HEK293T (cell line): ENCODE measurements at regions not wholly inside any gene's neighbourhood (a gene's known extent, or its start where the extent isn't known, plus 50 kb on each side); places are given as distances from the start of the nearest gene placed in this dataset.

ENCODE experiments used
- CTCF ChIA-PET: fragments of 350-600 bp; formaldehyde crosslinking; extraction: SDS; loops from one replicate; lab custom pipeline; 2021; ENCODE audit warnings: antibody characterized with exemption, inconsistent platforms; lab: Yijun Ruan, JAX
- POLR2A ChIA-PET: fragments of 350-600 bp; formaldehyde crosslinking; extraction: SDS; loops from one replicate; lab custom pipeline; 2020; ENCODE audit warnings: antibody characterized with exemption, inconsistent platforms; lab: Yijun Ruan, JAX
- DNase-seq: peaks from one replicate; pipeline ENCODE4 v3.0.0; 2012; ENCODE audit warnings: mixed read lengths; ENCODE audit errors: extremely low spot score
- ARNT ChIP-seq: fragments of 450-650 bp; IDR thresholded peaks from 2 replicates; pipeline ENCODE4 v1.6.1; 2017; ENCODE audit warnings: mild to moderate bottlenecking
- BHLHE40 ChIP-seq: fragments of 450-650 bp; IDR thresholded peaks from 2 replicates; pipeline ENCODE4 v1.6.1; 2016; ENCODE audit warnings: mild to moderate bottlenecking, moderate library complexity, borderline replicate concordance
- CTBP1 ChIP-seq: fragments of 450-650 bp; IDR thresholded peaks from 2 replicates; pipeline ENCODE4 v1.6.1; 2016; ENCODE audit warnings: borderline replicate concordance
- ELF4 ChIP-seq: fragments of 450-650 bp; IDR thresholded peaks from 2 replicates; pipeline ENCODE4 v1.6.1; 2017; ENCODE audit warnings: antibody characterized with exemption
- FOXA1 ChIP-seq: fragments of 450-650 bp; IDR thresholded peaks from 2 replicates; pipeline ENCODE4 v1.6.1; 2016; ENCODE audit warnings: mild to moderate bottlenecking
- FOXK2 ChIP-seq: fragments of 450-650 bp; IDR thresholded peaks from 2 replicates; pipeline ENCODE4 v1.6.1; 2016; ENCODE audit warnings: mild to moderate bottlenecking
- FOXM1 ChIP-seq: fragments of 450-650 bp; IDR thresholded peaks from 2 replicates; pipeline ENCODE4 v1.6.1; 2017; ENCODE audit warnings: mild to moderate bottlenecking, borderline replicate concordance
- HDGF ChIP-seq: fragments of 450-650 bp; IDR thresholded peaks from 2 replicates; pipeline ENCODE4 v1.6.1; 2017; ENCODE audit warnings: antibody characterized with exemption, borderline replicate concordance
- L3MBTL2 ChIP-seq: fragments of 450-650 bp; conservative IDR thresholded peaks from 2 replicates; pipeline ENCODE4 v1.6.1; 2016; ENCODE audit warnings: mild to moderate bottlenecking
- LEF1 ChIP-seq: fragments of 450-650 bp; IDR thresholded peaks from 2 replicates; pipeline ENCODE4 v1.6.1; 2017; ENCODE audit warnings: mild to moderate bottlenecking, borderline replicate concordance
- NFRKB ChIP-seq: fragments of 450-650 bp; IDR thresholded peaks from 2 replicates; pipeline ENCODE4 v1.6.1; 2016; ENCODE audit warnings: mild to moderate bottlenecking, moderate library complexity
- PKNOX1 ChIP-seq: fragments of 450-650 bp; IDR thresholded peaks from 2 replicates; pipeline ENCODE4 v1.6.1; 2016
- SP1 ChIP-seq: fragments of 450-650 bp; IDR thresholded peaks from 2 replicates; pipeline ENCODE4 v1.6.1; 2017
- SUZ12 ChIP-seq: fragments of 450-650 bp; IDR thresholded peaks from 2 replicates; pipeline ENCODE4 v1.6.1; 2016; ENCODE audit warnings: mild to moderate bottlenecking
- TARDBP ChIP-seq: fragments of 450-650 bp; IDR thresholded peaks from 2 replicates; pipeline ENCODE4 v1.6.1; 2016
- ZNF384 ChIP-seq: fragments of 450-650 bp; IDR thresholded peaks from 2 replicates; pipeline ENCODE4 v1.6.1; 2016

- DNase-seq = no peak
- POLR2A ChIA-PET = no interaction called here
- TF ChIP-seq L3MBTL2 = no peak
- TF ChIP-seq LEF1 = no peak
- no peak for TF ChIP-seq TARDBP
- TF ChIP-seq FOXA1 = no peak
- no peak for TF ChIP-seq PKNOX1
- no peak for TF ChIP-seq HDGF
- no peak for TF ChIP-seq FOXK2
- no peak for TF ChIP-seq ARNT
- no peak for TF ChIP-seq BHLHE40
- TF ChIP-seq NFRKB = no peak
- CTCF ChIA-PET = no interaction called here
Measured at GRCh38 chr10:4095166-4095917, 310.3 kb upstream of the KLF6 start.

GRCh38 chr10:4094751-4095150 lies 309.7 kb upstream of the KLF6 start:
- no peak for DNase-seq
- TF ChIP-seq FOXA1 (no peak), TARDBP (no peak), HDGF (no peak)
- POLR2A ChIA-PET = no interaction called here
- CTCF ChIA-PET = no interaction called here

- TF ChIP-seq FOXM1 (no peak), SUZ12 (no peak), TARDBP (no peak), ARNT (no peak), FOXA1 (no peak), BHLHE40 (no peak), L3MBTL2 (no peak), CTBP1 (no peak), LEF1 (no peak), FOXK2 (no peak), HDGF (no peak), NFRKB (no peak), ZNF384 (no peak), PKNOX1 (no peak), SP1 (no peak)
- CTCF ChIA-PET = no interaction called here
- POLR2A ChIA-PET = no interaction called here
- DNase-seq = no peak
Measured at GRCh38 chr10:4093438-4093837, 308.4 kb upstream of the KLF6 start.

- ChIA-PET POLR2A (no interaction called here), CTCF (no interaction called here)
- TF ChIP-seq NFRKB (no peak), PKNOX1 (no peak), L3MBTL2 (no peak), FOXK2 (no peak), CTBP1 (no peak), HDGF (no peak), TARDBP (no peak), SUZ12 (no peak), FOXM1 (no peak), ARNT (no peak), SP1 (no peak), BHLHE40 (no peak)
- no peak for DNase-seq
Measured at GRCh38 chr10:4088354-4089066, 303.5 kb upstream of the KLF6 start.

- no peak for DNase-seq
- CTCF ChIA-PET = no interaction called here
- TF ChIP-seq PKNOX1 = no peak
- TF ChIP-seq SP1 = no peak
- no peak for TF ChIP-seq FOXM1
- TF ChIP-seq LEF1 = no peak
- no peak for TF ChIP-seq ELF4
- TF ChIP-seq BHLHE40 = no peak
- no peak for TF ChIP-seq L3MBTL2
- TF ChIP-seq ZNF384 = no peak
- no peak for TF ChIP-seq HDGF
- TF ChIP-seq CTBP1 = no peak
- TF ChIP-seq FOXK2 = no peak
- TF ChIP-seq ARNT = no peak
- TF ChIP-seq TARDBP = no peak
- no peak for TF ChIP-seq SUZ12
- TF ChIP-seq FOXA1 = no peak
- POLR2A ChIA-PET = interaction anchor here (0.6 kb wide), 1 partner anchor 33 kb away, joined by 3 read pairs; no protein-coding TSS in a partner anchor
Measured at GRCh38 chr10:4086131-4086898, 301.3 kb upstream of the KLF6 start.
